ENCODE measurements at regions not wholly inside any gene's neighbourhood (a gene's known extent, or its start where the extent isn't known, plus 50 kb on each side); places are given as distances from the start of the nearest gene placed in this dataset.

DNA sequence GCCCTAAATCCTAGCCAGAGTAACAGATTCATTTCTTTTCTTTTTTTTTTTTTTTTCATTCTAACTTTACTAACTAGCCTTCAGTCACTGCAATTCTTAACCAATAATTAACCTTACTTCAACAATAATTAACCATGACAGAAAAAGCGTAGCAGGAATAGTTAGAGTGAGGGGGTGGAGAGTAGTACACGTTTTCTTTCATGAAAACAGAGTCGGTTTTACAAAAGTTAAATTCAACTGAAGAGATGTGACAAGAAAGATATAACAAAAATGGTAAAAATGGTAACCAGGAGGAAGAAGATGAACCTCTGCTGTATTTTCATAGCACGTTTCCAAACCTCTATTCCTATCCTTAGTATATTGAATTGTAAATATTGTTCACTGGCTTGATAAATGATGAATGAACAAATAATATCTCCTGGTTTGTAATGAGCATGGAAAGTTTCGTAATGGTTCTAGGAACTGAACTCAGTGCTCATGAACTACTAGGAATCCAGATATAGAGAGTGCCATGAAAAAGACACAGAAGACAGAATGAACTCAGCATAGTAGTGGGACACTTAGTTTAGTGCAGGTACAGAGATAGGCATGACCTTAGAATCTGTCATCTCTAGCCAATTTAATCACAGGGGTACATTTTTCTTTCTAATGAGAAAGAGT is 116.5 kb upstream of the ANO5 start:
- intact Hi-C loops (cut with micrococcal nuclease) (no loop called here), dilution Hi-C loops (cut with MboI; ENCODE audit: extremely low pct_ligation_motif_present, low sequenced_read_pairs) (no loop called here)
- TF ChIP-seq, protein P1, sequence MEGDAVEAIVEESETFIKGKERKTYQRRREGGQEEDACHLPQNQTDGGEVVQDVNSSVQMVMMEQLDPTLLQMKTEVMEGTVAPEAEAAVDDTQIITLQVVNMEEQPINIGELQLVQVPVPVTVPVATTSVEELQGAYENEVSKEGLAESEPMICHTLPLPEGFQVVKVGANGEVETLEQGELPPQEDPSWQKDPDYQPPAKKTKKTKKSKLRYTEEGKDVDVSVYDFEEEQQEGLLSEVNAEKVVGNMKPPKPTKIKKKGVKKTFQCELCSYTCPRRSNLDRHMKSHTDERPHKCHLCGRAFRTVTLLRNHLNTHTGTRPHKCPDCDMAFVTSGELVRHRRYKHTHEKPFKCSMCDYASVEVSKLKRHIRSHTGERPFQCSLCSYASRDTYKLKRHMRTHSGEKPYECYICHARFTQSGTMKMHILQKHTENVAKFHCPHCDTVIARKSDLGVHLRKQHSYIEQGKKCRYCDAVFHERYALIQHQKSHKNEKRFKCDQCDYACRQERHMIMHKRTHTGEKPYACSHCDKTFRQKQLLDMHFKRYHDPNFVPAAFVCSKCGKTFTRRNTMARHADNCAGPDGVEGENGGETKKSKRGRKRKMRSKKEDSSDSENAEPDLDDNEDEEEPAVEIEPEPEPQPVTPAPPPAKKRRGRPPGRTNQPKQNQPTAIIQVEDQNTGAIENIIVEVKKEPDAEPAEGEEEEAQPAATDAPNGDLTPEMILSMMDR (IDR thresholded peaks at IDR 0.05; ENCODE audit: extremely low read depth in 1 of 2, insufficient read depth in 1 of 2, low read depth in 1 of 2, low read length in 2 of 2), result no peak
- TF ChIP-seq POLR2A (IDR thresholded peaks at IDR 0.05; ENCODE audit: low read depth, low read length), result no peak
- TF ChIP-seq MAX (IDR thresholded peaks at IDR 0.05; ENCODE audit: insufficient read depth, insufficient read length), result no peak
- no peak for TF ChIP-seq JUN (IDR thresholded peaks at IDR 0.05; ENCODE audit: borderline replicate concordance, insufficient read depth, insufficient read length, low read depth)
- no peak for TF ChIP-seq GATA2 (IDR thresholded peaks at IDR 0.05; ENCODE audit: insufficient read depth, insufficient read length, low read depth, low read length)
- TF ChIP-seq FOS (IDR thresholded peaks at IDR 0.05; ENCODE audit: borderline replicate concordance, insufficient read depth, low read length), result no peak
- no peak for TF ChIP-seq EZH2 (IDR thresholded peaks at IDR 0.05; ENCODE audit: borderline replicate concordance, low read depth, low read length, severe bottlenecking)
- no peak for TF ChIP-seq POLR2AphosphoS5 (IDR thresholded peaks at IDR 0.05; ENCODE audit: insufficient read depth, low read depth, low read length)
- no peak for TF ChIP-seq MYC (IDR thresholded peaks at IDR 0.05; ENCODE audit: low read depth, low read length)
- Histone ChIP-seq H3K27ac (ENCODE audit: insufficient read depth, low read depth, low read length) (no peak overlapping the region), H4K20me1 (replicated peaks; ENCODE audit: control insufficient read depth, extremely low read depth, insufficient read depth, low read length) (no peaks in the 10 kb centered on the region), H3K4me3 (replicated peaks in 1 of 3; ENCODE audit: insufficient read depth in 1 of 3, low read depth in 1 of 3, low read length in 3 of 3) (no peak overlapping the region), H3K9me1 (replicated peaks; ENCODE audit: control insufficient read depth, extremely low read depth, insufficient read depth, low read length) (no peaks in the 10 kb centered on the region), H3K4me1 (ENCODE audit: control insufficient read depth, extremely low read depth, insufficient read depth, low read length) (no peaks in the 10 kb centered on the region), H3K9me3 (replicated peaks; ENCODE audit: control insufficient read depth, insufficient read depth, low read length) (peaks cover 3% of the 10 kb centered on the region), H3K79me2 (ENCODE audit: control insufficient read depth, insufficient read depth, low read length) (no peaks in the 10 kb centered on the region), H3K4me2 (ENCODE audit: insufficient read depth, low read length) (no peak overlapping the region), H2AFZ (ENCODE audit: low read depth, low read length) (no peak overlapping the region), H3K9ac (replicated peaks; ENCODE audit: extremely low read depth, insufficient read depth, low read length) (no peak overlapping the region), H3K36me3 (ENCODE audit: control insufficient read depth in 2 of 2, extremely low read depth in 1 of 2, insufficient read depth in 2 of 2, low read length in 2 of 2) (no peaks in the 10 kb centered on the region), H3K27me3 (ENCODE audit: control insufficient read depth in 2 of 2, insufficient read depth in 2 of 2, low read length in 2 of 2) (no peaks in the 10 kb centered on the region)
- no peak for FAIRE-seq
- DNase-seq (ENCODE audit: low read depth, low spot score), result no peak
- no TSS peak for BruUV-seq (replicated peaks)
- ChIA-PET CTCF (no interaction called here), POLR2A (no interaction called here)

Data from endothelial cell of umbilical vein (primary cell).